Osteoblast (primary cell): ENCODE measurements at regions not wholly inside any gene's neighbourhood (a gene's known extent, or its start where the extent isn't known, plus 50 kb on each side); places are given as distances from the start of the nearest gene placed in this dataset.
A peak's percentile ranks its signal among the peaks of the same experiment; 100 is the strongest.

Experiments
- DNase-seq: peaks from one replicate; pipeline ENCODE4 v3.0.0; 2011; ENCODE audit warnings: low spot score, mixed read lengths; ENCODE audit not compliant: insufficient read length; ENCODE audit errors: missing footprints
- H2AFZ ChIP-seq: 2 replicates; pipeline ENCODE4 v1.6.0; 2011; ENCODE audit warnings: mild to moderate bottlenecking, low read length
- H3K27ac ChIP-seq: 2 replicates; pipeline ENCODE4 v1.5.1; 2011; ENCODE audit warnings: mild to moderate bottlenecking, low read depth, low read length, moderate library complexity
- H3K27me3 ChIP-seq: 2 replicates; pipeline ENCODE4 v1.6.0; 2012; ENCODE audit warnings: mild to moderate bottlenecking, control low read depth, inconsistent platforms, low read length, moderate library complexity; ENCODE audit not compliant: insufficient read depth
- H3K36me3 ChIP-seq: 2 replicates; pipeline ENCODE4 v1.5.1; 2011; ENCODE audit warnings: mild to moderate bottlenecking, low read length, control low read depth, moderate library complexity; ENCODE audit not compliant: insufficient read depth
- H3K4me1 ChIP-seq: 2 replicates; pipeline ENCODE4 v1.5.1; 2011; ENCODE audit warnings: mild to moderate bottlenecking, low read length, control low read depth, moderate library complexity; ENCODE audit not compliant: insufficient read depth
- H3K4me2 ChIP-seq: 2 replicates; pipeline ENCODE4 v1.6.0; 2011; ENCODE audit warnings: mild to moderate bottlenecking, low read length; ENCODE audit not compliant: insufficient read depth
- H3K4me3 ChIP-seq: fragments of 200-600 bp; sonication (generic); 3 replicates; pipeline ENCODE4 v1.5.1; 2012; ENCODE audit warnings: mild to moderate bottlenecking, low read length, inconsistent platforms; ENCODE audit not compliant: insufficient read depth
- H3K79me2 ChIP-seq: 2 replicates; pipeline ENCODE4 v1.6.0; 2012; ENCODE audit warnings: mild to moderate bottlenecking, low read length, control low read depth, inconsistent platforms; ENCODE audit not compliant: insufficient read depth
- H3K9me3 ChIP-seq: 2 replicates; pipeline ENCODE4 v1.5.1; 2011; ENCODE audit warnings: low read depth, low read length, control low read depth
- H4K20me1 ChIP-seq: 2 replicates; pipeline ENCODE4 v1.6.0; 2012; ENCODE audit warnings: mild to moderate bottlenecking, low read length, control low read depth; ENCODE audit not compliant: insufficient read depth
- CTCF ChIP-seq: IDR thresholded peaks from 2 replicates; pipeline ENCODE4 v1.5.1; 2011; ENCODE audit warnings: mild to moderate bottlenecking, low read depth, low read length, moderate library complexity; ENCODE audit errors: extremely low read depth

GRCh38 chr18:29780816-29781215 lies 1261.7 kb downstream of the DSC3 start:
- Histone ChIP-seq H3K4me1 (no peaks in the 10 kb centered on the region), H3K27ac (no peak overlapping the region), H4K20me1 (no peaks in the 10 kb centered on the region), H3K79me2 (no peaks in the 10 kb centered on the region), H3K9me3 (no peaks in the 10 kb centered on the region), H3K27me3 (no peaks in the 10 kb centered on the region), H3K4me3 (no peak overlapping the region), H3K36me3 (no peaks in the 10 kb centered on the region), H3K4me2 (no peak overlapping the region), H2AFZ (no peak overlapping the region)
- DNase-seq: peak; percentile 3
- no peak for TF ChIP-seq CTCF

GRCh38 chr18:29779096-29779495 lies 1263.4 kb downstream of the DSC3 start:
- no peak overlapping the region for H2AFZ ChIP-seq
- no peaks in the 10 kb centered on the region for H4K20me1 ChIP-seq
- no peak overlapping the region for H3K27ac ChIP-seq
- no peak for DNase-seq
- no peak overlapping the region for H3K4me3 ChIP-seq
- no peak for TF ChIP-seq CTCF
- H3K4me1 ChIP-seq: no peaks in the 10 kb centered on the region
- H3K9me3 ChIP-seq: no peaks in the 10 kb centered on the region
- no peaks in the 10 kb centered on the region for H3K27me3 ChIP-seq
- H3K36me3 ChIP-seq: no peaks in the 10 kb centered on the region
- H3K4me2 ChIP-seq: no peak overlapping the region
- no peaks in the 10 kb centered on the region for H3K79me2 ChIP-seq

- Histone ChIP-seq H3K27ac (no peak overlapping the region), H3K27me3 (no peaks in the 10 kb centered on the region), H3K4me3 (no peak overlapping the region), H3K79me2 (no peaks in the 10 kb centered on the region), H2AFZ (peak overlapping the region; percentile 73), H3K4me1 (peaks cover 4% of the 10 kb centered on the region), H3K4me2 (no peak overlapping the region), H3K36me3 (no peaks in the 10 kb centered on the region), H3K9me3 (no peaks in the 10 kb centered on the region), H4K20me1 (no peaks in the 10 kb centered on the region)
- no peak for TF ChIP-seq CTCF
- peak; percentile 21 for DNase-seq
Observed at GRCh38 chr18:29753379-29753778, 1289.2 kb downstream of the DSC3 start.

GRCh38 chr18:29749704-29750103 lies 1292.8 kb downstream of the DSC3 start:
- no peak for TF ChIP-seq CTCF
- Histone ChIP-seq H2AFZ (no peak overlapping the region), H3K36me3 (no peaks in the 10 kb centered on the region), H3K4me3 (no peak overlapping the region), H3K9me3 (no peaks in the 10 kb centered on the region), H3K27me3 (no peaks in the 10 kb centered on the region), H3K4me1 (peaks cover 4% of the 10 kb centered on the region), H4K20me1 (no peaks in the 10 kb centered on the region), H3K27ac (no peak overlapping the region), H3K79me2 (no peaks in the 10 kb centered on the region), H3K4me2 (no peak overlapping the region)
- no peak for DNase-seq
